ENCODE measurements at regions not wholly inside any gene's neighbourhood (a gene's known extent, or its start where the extent isn't known, plus 50 kb on each side); places are given as distances from the start of the nearest gene placed in this dataset.
"Not testable (repeated sequence)": the region's sequence is repeated elsewhere in the genome, so short reads cannot be mapped to it uniquely, and the experiment has no call there.

DNA sequence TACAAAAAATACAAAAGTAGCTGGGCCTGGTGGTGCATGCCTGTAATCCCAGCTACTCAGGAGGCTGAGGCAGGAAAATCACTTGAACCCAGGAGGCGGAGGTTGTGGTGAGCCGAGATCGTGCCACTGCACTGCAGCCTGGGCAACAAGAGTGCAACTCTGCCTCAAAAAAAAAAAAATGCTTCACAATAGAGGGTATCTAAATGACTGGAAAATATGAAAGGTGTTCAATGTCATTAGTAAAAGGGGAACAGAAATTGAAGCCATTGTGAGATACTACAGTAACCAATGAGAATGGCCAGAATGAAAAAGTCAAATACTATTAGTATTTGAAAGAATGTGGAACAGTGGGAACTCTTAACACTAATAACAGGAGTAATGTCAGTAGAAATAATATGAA is 96.1 kb upstream of the FAM241A start:
- DNase-seq (ENCODE audit: low spot score); H3K9me3 Mint-ChIP-seq; H3K36me3 Mint-ChIP-seq (ENCODE audit: low read depth); H3K27me3 Mint-ChIP-seq (ENCODE audit: low read depth); H3K27ac Mint-ChIP-seq; H3K4me1 Mint-ChIP-seq (ENCODE audit: low read depth); H3K4me3 Mint-ChIP-seq: not testable (repeated sequence)

GRCh38 chr4:112053825-112054350 is 91.4 kb upstream of the FAM241A start:
- Mint-ChIP-seq H3K27ac (no peak overlapping the region), H3K4me1 (ENCODE audit: low read depth) (peaks cover 3% of the 10 kb centered on the region), H3K36me3 (ENCODE audit: low read depth) (no peaks in the 10 kb centered on the region), H3K9me3 (no peaks in the 10 kb centered on the region), H3K27me3 (ENCODE audit: low read depth) (peaks cover 13% of the 10 kb centered on the region), H3K4me3 (no peak overlapping the region)
- no peak for DNase-seq (ENCODE audit: low spot score)

GRCh38 chr4:112055100-112055499 is 90.2 kb upstream of the FAM241A start:
- DNase-seq (ENCODE audit: low spot score) = no peak
- no peak overlapping the region for H3K4me3 Mint-ChIP-seq
- H3K4me1 Mint-ChIP-seq (ENCODE audit: low read depth) = peaks cover 3% of the 10 kb centered on the region
- no peaks in the 10 kb centered on the region for H3K9me3 Mint-ChIP-seq
- no peak overlapping the region for H3K27ac Mint-ChIP-seq
- H3K27me3 Mint-ChIP-seq (ENCODE audit: low read depth) = peaks cover 15% of the 10 kb centered on the region
- H3K36me3 Mint-ChIP-seq (ENCODE audit: low read depth) = no peaks in the 10 kb centered on the region

DNA sequence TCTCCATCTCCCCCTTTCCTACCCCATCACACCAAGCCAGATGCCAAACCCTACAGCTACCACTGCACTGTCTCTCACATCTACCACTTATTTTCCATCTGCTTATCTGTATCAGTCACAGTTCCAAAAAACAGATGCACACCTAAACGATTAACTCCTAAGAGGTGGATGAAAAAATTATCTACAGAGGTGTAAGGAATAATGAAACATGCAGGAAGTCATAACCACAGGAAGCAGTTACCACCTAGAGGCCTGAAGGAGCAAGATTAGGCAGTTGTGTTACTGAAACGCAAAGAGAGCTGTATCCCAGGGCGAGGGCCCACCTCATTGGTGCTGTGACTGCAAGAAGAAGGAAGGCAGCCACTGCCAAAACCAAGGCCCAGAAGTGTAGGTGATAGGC is 87.8 kb upstream of the FAM241A start:
- H3K36me3 Mint-ChIP-seq (ENCODE audit: low read depth) = no peaks in the 10 kb centered on the region
- no peak for DNase-seq (ENCODE audit: low spot score)
- H3K9me3 Mint-ChIP-seq = no peaks in the 10 kb centered on the region
- no peak overlapping the region for H3K27ac Mint-ChIP-seq
- H3K4me3 Mint-ChIP-seq = no peak overlapping the region
- H3K27me3 Mint-ChIP-seq (ENCODE audit: low read depth) = peaks cover 21% of the 10 kb centered on the region
- peaks cover 3% of the 10 kb centered on the region for H3K4me1 Mint-ChIP-seq (ENCODE audit: low read depth)

DNA sequence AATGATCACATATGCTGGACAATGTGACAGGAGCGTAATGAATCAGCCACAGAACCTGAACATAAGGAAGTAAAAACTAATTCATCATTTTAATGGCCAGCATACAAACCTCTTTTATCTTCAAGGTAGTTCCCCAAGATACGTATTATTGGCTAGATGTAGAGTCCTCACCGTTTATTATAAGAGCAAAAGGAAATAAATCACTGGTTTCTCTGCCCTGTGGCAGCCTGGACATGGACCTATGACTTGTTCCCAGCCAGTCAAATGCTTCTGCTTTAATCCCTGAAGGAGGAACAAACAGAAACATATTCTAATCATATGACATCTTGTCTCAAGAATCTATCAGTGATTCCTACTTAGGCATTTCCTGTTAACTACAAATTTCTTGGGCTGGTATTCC is 86.8 kb upstream of the FAM241A start:
- Mint-ChIP-seq H3K27me3 (ENCODE audit: low read depth) (peaks cover 21% of the 10 kb centered on the region), H3K9me3 (no peaks in the 10 kb centered on the region), H3K4me1 (ENCODE audit: low read depth) (peaks cover 3% of the 10 kb centered on the region), H3K27ac (no peak overlapping the region), H3K4me3 (no peak overlapping the region), H3K36me3 (ENCODE audit: low read depth) (no peaks in the 10 kb centered on the region)
- no peak for DNase-seq (ENCODE audit: low spot score)

DNA sequence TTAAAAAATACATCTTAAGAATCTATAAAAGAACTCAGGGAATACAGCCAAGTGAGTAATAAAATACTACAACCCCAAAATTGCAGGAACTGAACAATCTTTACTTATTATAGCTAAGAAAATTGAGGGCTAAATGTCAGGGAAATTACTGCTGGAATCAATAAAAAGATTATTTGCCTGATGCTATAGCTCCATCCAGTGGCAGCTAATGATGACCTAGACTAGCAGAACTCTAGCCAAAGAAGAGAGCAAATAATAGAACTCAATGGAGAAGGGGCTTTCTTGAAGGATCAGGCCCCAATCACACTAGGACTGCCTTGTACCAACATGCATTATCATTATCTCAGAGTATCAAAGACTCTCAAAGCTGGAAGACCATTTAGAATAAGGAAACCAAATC is 85.0 kb upstream of the FAM241A start:
- Mint-ChIP-seq H3K27me3 (ENCODE audit: low read depth) (peaks cover 18% of the 10 kb centered on the region), H3K27ac (no peak overlapping the region), H3K36me3 (ENCODE audit: low read depth) (no peaks in the 10 kb centered on the region), H3K9me3 (no peaks in the 10 kb centered on the region), H3K4me3 (no peak overlapping the region), H3K4me1 (ENCODE audit: low read depth) (peaks cover 1% of the 10 kb centered on the region)
- no peak for DNase-seq (ENCODE audit: low spot score)

- no peak overlapping the region for H3K27ac Mint-ChIP-seq
- H3K4me3 Mint-ChIP-seq = no peak overlapping the region
- no peaks in the 10 kb centered on the region for H3K36me3 Mint-ChIP-seq (ENCODE audit: low read depth)
- no peaks in the 10 kb centered on the region for H3K9me3 Mint-ChIP-seq
- no peak for DNase-seq (ENCODE audit: low spot score)
- H3K4me1 Mint-ChIP-seq (ENCODE audit: low read depth) = peaks cover 1% of the 10 kb centered on the region
- peaks cover 16% of the 10 kb centered on the region for H3K27me3 Mint-ChIP-seq (ENCODE audit: low read depth)
These were observed 83.9 kb upstream of the FAM241A start for GRCh38 chr4:112061207-112061817.

DNA sequence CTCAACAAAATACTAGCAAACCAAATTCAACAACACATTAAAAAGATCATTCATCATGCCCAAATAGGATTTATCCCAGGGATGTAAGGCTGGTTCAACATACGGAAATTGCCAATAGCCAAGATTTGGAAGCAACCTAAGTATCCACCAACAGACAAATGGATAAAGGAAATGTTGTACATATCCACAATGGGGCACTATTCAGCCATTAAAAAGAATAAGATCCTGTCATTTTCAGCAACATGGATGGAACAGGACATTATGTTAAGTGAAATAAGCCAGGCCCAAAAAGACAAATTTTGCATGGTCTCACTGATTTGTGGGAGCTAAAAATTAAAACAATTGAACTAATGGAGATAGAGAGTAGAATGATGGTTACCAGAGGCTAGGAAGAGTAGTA is 82.0 kb upstream of the FAM241A start:
- Mint-ChIP-seq H3K9me3 (no peaks in the 10 kb centered on the region), H3K36me3 (ENCODE audit: low read depth) (no peaks in the 10 kb centered on the region), H3K27ac (no peak overlapping the region), H3K4me3 (no peak overlapping the region), H3K27me3 (ENCODE audit: low read depth) (peaks cover 18% of the 10 kb centered on the region), H3K4me1 (ENCODE audit: low read depth) (no peaks in the 10 kb centered on the region)
- DNase-seq (ENCODE audit: low spot score) = no peak

GRCh38 chr4:112069110-112069509 is 76.1 kb upstream of the FAM241A start:
- Mint-ChIP-seq H3K4me3 (no peak overlapping the region), H3K9me3 (no peaks in the 10 kb centered on the region), H3K27me3 (ENCODE audit: low read depth) (peaks cover 16% of the 10 kb centered on the region), H3K4me1 (ENCODE audit: low read depth) (no peaks in the 10 kb centered on the region), H3K27ac (no peak overlapping the region), H3K36me3 (ENCODE audit: low read depth) (no peaks in the 10 kb centered on the region)
- DNase-seq (ENCODE audit: low spot score) = no peak

GRCh38 chr4:112073181-112073580 is 72.1 kb upstream of the FAM241A start:
- H3K36me3 Mint-ChIP-seq (ENCODE audit: low read depth) = no peaks in the 10 kb centered on the region
- H3K9me3 Mint-ChIP-seq = no peaks in the 10 kb centered on the region
- H3K4me3 Mint-ChIP-seq = no peak overlapping the region

DNA sequence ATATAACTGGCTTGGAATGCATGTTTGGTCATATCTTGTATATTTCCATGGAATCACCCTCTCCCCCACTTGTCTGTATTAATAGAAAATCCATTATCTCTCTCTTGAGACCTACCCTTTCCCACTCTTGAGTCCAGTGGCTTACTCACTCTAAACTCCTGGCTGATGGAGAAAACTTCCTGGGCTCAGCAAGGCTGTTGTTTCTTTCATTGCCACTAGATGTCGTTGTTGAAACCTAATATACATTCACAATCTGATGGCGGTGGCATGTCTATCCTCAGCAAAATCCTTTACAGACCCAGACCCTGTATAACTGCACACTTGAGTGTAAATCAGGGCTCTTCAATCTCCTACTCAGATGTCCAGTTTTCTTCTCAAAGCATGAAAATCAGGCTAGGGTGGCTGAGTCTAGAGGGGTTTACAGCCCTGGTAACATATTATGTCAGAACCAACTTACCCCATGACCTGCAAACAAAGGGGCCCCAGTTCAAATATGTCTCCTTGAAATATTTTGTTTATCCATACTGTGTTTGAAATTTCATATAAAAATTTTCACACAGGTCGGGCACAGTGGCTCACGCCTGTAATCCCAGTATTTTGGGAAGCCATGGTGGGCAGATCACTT is 70.0 kb upstream of the FAM241A start:
- H3K27ac Mint-ChIP-seq = no peak overlapping the region
- H3K9me3 Mint-ChIP-seq = no peaks in the 10 kb centered on the region
- peaks cover 9% of the 10 kb centered on the region for H3K27me3 Mint-ChIP-seq (ENCODE audit: low read depth)
- no peak overlapping the region for H3K4me3 Mint-ChIP-seq
- no peaks in the 10 kb centered on the region for H3K4me1 Mint-ChIP-seq (ENCODE audit: low read depth)
- no peaks in the 10 kb centered on the region for H3K36me3 Mint-ChIP-seq (ENCODE audit: low read depth)
- peak; percentile 27 for DNase-seq (ENCODE audit: low spot score)

More at GRCh38 chr4:112073181-112073580, 72.1 kb upstream of the FAM241A start:
- Mint-ChIP-seq H3K27me3 (ENCODE audit: low read depth) (peaks cover 9% of the 10 kb centered on the region), H3K27ac (no peak overlapping the region), H3K4me1 (ENCODE audit: low read depth) (no peaks in the 10 kb centered on the region)
- DNase-seq (ENCODE audit: low spot score) = no peak

DNA sequence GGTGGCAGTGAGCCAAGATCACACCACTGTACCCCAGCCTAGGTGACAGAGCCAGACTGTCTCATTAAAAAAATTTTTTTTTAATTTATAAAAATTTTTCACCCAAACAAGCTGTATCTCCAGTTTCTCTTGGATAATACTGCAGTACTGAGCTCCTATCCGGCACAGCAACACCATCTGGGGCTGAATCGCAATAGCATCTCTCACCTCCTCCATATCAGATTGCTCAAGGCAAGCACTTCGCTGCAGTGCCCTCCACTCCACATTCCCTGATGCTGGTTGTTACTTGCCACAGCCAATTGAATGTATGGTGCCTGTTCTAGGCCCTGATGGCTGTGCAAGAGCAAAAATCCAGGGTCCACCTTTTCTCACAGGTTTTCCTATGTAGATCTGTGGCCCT is 69.3 kb upstream of the FAM241A start:
- H3K4me3 Mint-ChIP-seq = no peak overlapping the region
- no peak for DNase-seq (ENCODE audit: low spot score)
- no peaks in the 10 kb centered on the region for H3K9me3 Mint-ChIP-seq
- no peaks in the 10 kb centered on the region for H3K36me3 Mint-ChIP-seq (ENCODE audit: low read depth)
- H3K27ac Mint-ChIP-seq = no peak overlapping the region
- H3K27me3 Mint-ChIP-seq (ENCODE audit: low read depth) = peaks cover 11% of the 10 kb centered on the region
- H3K4me1 Mint-ChIP-seq (ENCODE audit: low read depth) = no peaks in the 10 kb centered on the region

GRCh38 chr4:112076919-112077608 is 68.2 kb upstream of the FAM241A start:
- Mint-ChIP-seq H3K27me3 (ENCODE audit: low read depth) (peaks cover 12% of the 10 kb centered on the region), H3K9me3 (no peaks in the 10 kb centered on the region), H3K4me1 (ENCODE audit: low read depth) (no peaks in the 10 kb centered on the region), H3K36me3 (ENCODE audit: low read depth) (no peaks in the 10 kb centered on the region), H3K4me3 (no peak overlapping the region), H3K27ac (no peak overlapping the region)
- DNase-seq (ENCODE audit: low spot score) = no peak

DNA sequence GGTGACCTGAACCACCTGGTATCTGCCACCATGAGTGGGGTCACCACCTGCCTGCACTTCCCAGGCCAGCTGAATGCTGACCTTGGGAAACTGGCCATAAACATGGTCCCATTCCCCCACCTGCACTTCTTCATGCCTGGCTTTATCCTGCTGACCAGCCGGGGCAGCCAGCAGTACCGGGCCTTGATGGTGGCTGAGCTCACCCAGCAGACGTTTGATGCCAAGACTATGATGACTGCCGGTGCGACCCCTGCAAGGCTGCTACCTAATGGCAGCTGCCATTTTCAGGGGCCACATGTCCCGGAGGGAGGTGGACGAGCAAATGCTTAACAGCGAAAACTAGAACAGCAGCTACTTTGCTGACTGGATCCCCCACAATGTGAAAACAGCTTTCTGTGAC is 67.5 kb upstream of the FAM241A start:
- Mint-ChIP-seq H3K9me3 (no peaks in the 10 kb centered on the region), H3K27me3 (ENCODE audit: low read depth) (peaks cover 12% of the 10 kb centered on the region), H3K4me3 (no peak overlapping the region), H3K27ac (no peak overlapping the region), H3K36me3 (ENCODE audit: low read depth) (no peaks in the 10 kb centered on the region), H3K4me1 (ENCODE audit: low read depth) (no peaks in the 10 kb centered on the region)
- DNase-seq (ENCODE audit: low spot score) = no peak

Measured in T-helper 2 cell treated with Interferon-gamma antibody and Interleukin-4, amounts not matched to agents 5 μg/mL and 100 μg/mL, for 36 hours (primary cell).